ENCODE measurements at regions not wholly inside any gene's neighbourhood (a gene's known extent, or its start where the extent isn't known, plus 50 kb on each side); places are given as distances from the start of the nearest gene placed in this dataset.

DNA sequence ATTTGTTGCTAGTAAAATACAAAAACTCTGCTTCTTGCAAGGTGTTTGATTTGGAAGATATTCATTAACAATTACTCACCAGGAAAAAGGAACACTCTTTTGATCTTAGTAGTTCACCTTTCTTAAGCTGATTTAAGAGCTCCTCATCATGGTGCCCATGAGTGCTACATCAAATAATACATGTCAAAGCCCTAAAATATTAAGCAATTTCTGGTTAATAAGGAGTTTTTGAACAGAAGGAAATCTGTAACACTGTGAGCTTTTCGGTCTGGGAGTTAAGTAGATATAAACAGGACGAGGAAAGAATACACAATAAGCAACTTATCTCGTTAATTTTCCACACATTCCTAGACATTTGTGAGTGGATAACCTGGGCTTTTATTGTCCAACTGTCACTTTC is 83.9 kb upstream of the DCBLD2 start:
- TF ChIP-seq, protein P1, sequence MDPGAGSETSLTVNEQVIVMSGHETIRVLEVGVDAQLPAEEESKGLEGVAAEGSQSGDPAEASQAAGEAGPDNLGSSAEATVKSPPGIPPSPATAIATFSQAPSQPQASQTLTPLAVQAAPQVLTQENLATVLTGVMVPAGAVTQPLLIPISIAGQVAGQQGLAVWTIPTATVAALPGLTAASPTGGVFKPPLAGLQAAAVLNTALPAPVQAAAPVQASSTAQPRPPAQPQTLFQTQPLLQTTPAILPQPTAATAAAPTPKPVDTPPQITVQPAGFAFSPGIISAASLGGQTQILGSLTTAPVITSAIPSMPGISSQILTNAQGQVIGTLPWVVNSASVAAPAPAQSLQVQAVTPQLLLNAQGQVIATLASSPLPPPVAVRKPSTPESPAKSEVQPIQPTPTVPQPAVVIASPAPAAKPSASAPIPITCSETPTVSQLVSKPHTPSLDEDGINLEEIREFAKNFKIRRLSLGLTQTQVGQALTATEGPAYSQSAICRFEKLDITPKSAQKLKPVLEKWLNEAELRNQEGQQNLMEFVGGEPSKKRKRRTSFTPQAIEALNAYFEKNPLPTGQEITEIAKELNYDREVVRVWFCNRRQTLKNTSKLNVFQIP (CRISPR knock-in tag; IDR thresholded peaks at IDR 0.05; ENCODE audit: borderline replicate concordance, low read depth), result no peak
- TF ChIP-seq, protein P2, sequence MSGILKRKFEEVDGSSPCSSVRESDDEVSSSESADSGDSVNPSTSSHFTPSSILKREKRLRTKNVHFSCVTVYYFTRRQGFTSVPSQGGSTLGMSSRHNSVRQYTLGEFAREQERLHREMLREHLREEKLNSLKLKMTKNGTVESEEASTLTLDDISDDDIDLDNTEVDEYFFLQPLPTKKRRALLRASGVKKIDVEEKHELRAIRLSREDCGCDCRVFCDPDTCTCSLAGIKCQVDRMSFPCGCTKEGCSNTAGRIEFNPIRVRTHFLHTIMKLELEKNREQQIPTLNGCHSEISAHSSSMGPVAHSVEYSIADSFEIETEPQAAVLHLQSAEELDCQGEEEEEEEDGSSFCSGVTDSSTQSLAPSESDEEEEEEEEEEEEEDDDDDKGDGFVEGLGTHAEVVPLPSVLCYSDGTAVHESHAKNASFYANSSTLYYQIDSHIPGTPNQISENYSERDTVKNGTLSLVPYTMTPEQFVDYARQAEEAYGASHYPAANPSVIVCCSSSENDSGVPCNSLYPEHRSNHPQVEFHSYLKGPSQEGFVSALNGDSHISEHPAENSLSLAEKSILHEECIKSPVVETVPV (CRISPR knock-in tag; IDR thresholded peaks at IDR 0.05), result no peak
- no peak for TF ChIP-seq ZNF70 (CRISPR knock-in tag; IDR thresholded peaks at IDR 0.05)
- TF ChIP-seq RARB (CRISPR knock-in tag; IDR thresholded peaks at IDR 0.05), result no peak
- TF ChIP-seq GLIS3 (CRISPR knock-in tag; IDR thresholded peaks at IDR 0.05), result no peak
- TF ChIP-seq TOX (CRISPR knock-in tag; IDR thresholded peaks at IDR 0.05; ENCODE audit: borderline replicate concordance), result no peak
- no peak for TF ChIP-seq TCF4 (CRISPR knock-in tag; IDR thresholded peaks at IDR 0.05; ENCODE audit: borderline replicate concordance)
- TF ChIP-seq, protein P3, sequence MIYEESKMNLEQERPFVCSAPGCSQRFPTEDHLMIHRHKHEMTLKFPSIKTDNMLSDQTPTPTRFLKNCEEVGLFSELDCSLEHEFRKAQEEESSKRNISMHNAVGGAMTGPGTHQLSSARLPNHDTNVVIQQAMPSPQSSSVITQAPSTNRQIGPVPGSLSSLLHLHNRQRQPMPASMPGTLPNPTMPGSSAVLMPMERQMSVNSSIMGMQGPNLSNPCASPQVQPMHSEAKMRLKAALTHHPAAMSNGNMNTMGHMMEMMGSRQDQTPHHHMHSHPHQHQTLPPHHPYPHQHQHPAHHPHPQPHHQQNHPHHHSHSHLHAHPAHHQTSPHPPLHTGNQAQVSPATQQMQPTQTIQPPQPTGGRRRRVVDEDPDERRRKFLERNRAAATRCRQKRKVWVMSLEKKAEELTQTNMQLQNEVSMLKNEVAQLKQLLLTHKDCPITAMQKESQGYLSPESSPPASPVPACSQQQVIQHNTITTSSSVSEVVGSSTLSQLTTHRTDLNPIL (CRISPR knock-in tag; IDR thresholded peaks at IDR 0.05; ENCODE audit: low read depth), result no peak
- ATAC-seq, result peak; percentile 26; the same call in 1 of the 3 replicates

- ATAC-seq, result no peak
- TF ChIP-seq ZNF70 (CRISPR knock-in tag; IDR thresholded peaks at IDR 0.05) (no peak), ZNF8 (CRISPR knock-in tag; IDR thresholded peaks at IDR 0.05) (no peak), GLIS3 (CRISPR knock-in tag; IDR thresholded peaks at IDR 0.05) (no peak), ZFP3 (CRISPR knock-in tag; IDR thresholded peaks at IDR 0.05) (no peak), ARNTL (CRISPR knock-in tag; IDR thresholded peaks at IDR 0.05; ENCODE audit: borderline replicate concordance, low read depth) (no peak), ZC3H10 (CRISPR knock-in tag; IDR thresholded peaks at IDR 0.05) (no peak), ZFP30 (CRISPR knock-in tag; IDR thresholded peaks at IDR 0.05) (no peak), TCF4 (CRISPR knock-in tag; IDR thresholded peaks at IDR 0.05; ENCODE audit: borderline replicate concordance) (no peak), OSR1 (CRISPR knock-in tag; IDR thresholded peaks at IDR 0.05) (no peak)
- TF ChIP-seq, protein P3 (CRISPR knock-in tag; IDR thresholded peaks at IDR 0.05; ENCODE audit: low read depth), result no peak
- TF ChIP-seq, protein P4, sequence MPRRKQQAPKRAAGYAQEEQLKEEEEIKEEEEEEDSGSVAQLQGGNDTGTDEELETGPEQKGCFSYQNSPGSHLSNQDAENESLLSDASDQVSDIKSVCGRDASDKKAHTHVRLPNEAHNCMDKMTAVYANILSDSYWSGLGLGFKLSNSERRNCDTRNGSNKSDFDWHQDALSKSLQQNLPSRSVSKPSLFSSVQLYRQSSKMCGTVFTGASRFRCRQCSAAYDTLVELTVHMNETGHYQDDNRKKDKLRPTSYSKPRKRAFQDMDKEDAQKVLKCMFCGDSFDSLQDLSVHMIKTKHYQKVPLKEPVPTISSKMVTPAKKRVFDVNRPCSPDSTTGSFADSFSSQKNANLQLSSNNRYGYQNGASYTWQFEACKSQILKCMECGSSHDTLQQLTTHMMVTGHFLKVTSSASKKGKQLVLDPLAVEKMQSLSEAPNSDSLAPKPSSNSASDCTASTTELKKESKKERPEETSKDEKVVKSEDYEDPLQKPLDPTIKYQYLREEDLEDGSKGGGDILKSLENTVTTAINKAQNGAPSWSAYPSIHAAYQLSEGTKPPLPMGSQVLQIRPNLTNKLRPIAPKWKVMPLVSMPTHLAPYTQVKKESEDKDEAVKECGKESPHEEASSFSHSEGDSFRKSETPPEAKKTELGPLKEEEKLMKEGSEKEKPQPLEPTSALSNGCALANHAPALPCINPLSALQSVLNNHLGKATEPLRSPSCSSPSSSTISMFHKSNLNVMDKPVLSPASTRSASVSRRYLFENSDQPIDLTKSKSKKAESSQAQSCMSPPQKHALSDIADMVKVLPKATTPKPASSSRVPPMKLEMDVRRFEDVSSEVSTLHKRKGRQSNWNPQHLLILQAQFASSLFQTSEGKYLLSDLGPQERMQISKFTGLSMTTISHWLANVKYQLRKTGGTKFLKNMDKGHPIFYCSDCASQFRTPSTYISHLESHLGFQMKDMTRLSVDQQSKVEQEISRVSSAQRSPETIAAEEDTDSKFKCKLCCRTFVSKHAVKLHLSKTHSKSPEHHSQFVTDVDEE (CRISPR knock-in tag; IDR thresholded peaks at IDR 0.05), result no peak
Observed at GRCh38 chr3:98984024-98984423, 82.5 kb upstream of the DCBLD2 start.

DNA sequence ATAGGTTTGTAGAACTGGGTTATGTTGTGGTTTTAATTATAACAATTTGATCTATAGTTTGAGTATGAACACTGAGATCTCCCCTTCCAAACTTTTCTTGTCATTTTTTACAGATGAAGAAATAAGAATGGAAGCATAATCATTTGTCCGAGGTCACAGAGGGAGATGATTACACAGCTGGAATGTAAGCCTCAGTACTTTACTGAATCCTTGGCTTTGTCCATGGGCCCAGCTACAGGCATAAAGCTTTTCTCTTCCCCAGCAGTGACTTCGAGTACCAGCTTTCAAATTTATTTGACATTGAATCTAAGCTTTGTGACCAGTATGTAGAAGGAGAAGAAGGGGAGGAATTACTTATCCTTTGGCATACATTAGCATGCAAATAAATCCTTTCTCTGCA is 80.9 kb upstream of the DCBLD2 start:
- peak; percentile 65 for ATAC-seq
- TF ChIP-seq, protein P1 (CRISPR knock-in tag; IDR thresholded peaks at IDR 0.05; ENCODE audit: borderline replicate concordance, low read depth), result no peak
- TF ChIP-seq PATZ1 (CRISPR knock-in tag; IDR thresholded peaks at IDR 0.05; ENCODE audit: borderline replicate concordance) (no peak), ZC3H10 (CRISPR knock-in tag; IDR thresholded peaks at IDR 0.05) (no peak), ESRRG (CRISPR knock-in tag; IDR thresholded peaks at IDR 0.05) (no peak), ARNTL (CRISPR knock-in tag; IDR thresholded peaks at IDR 0.05; ENCODE audit: borderline replicate concordance, low read depth) (no peak), ISL1 (CRISPR knock-in tag; IDR thresholded peaks at IDR 0.05) (no peak), ZFP30 (CRISPR knock-in tag; IDR thresholded peaks at IDR 0.05) (no peak), ZNF70 (CRISPR knock-in tag; IDR thresholded peaks at IDR 0.05) (no peak), TCF4 (CRISPR knock-in tag; IDR thresholded peaks at IDR 0.05; ENCODE audit: borderline replicate concordance) (no peak), OSR1 (CRISPR knock-in tag; IDR thresholded peaks at IDR 0.05) (no peak), BACH2 (CRISPR knock-in tag; IDR thresholded peaks at IDR 0.05; ENCODE audit: borderline replicate concordance) (no peak)
- TF ChIP-seq, protein P3 (CRISPR knock-in tag; IDR thresholded peaks at IDR 0.05; ENCODE audit: low read depth), result no peak
- TF ChIP-seq, protein P2 (CRISPR knock-in tag; IDR thresholded peaks at IDR 0.05), result no peak

Measured in SK-N-SH treated with all-trans-retinoic acid at 6 μM for 48 hours (cell line).